HG02870 (cell line): ENCODE measurements at regions not wholly inside any gene's neighbourhood (a gene's known extent, or its start where the extent isn't known, plus 50 kb on each side); places are given as distances from the start of the nearest gene placed in this dataset.

ENCODE experiments used
- ATAC-seq: cut with Tn5 transposase; IDR thresholded peaks from one replicate; pipeline ENCODE4 v1.9.1; 2021; ENCODE audit warnings: mild to moderate bottlenecking, moderate library complexity; ENCODE audit not compliant: unreplicated experiment

DNA sequence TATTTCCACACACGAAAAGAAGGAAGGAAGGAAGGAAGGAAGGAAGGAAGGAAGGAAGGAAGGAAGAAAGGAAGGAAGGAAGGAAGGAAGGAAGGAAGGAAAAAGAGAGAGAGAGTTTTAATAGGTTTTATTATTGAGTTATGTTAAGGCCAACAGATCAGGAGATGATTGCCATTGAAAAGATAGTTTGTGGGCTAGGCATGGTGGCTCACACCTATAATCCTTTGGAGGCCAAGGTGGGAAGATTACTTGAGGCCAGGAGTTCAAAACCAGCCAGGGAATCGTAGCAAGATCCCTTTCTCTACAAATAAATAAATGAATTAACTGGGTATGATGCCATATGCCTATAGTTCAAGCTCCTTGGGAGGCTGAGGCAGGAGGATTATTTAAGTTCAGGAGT, 877.2 kb downstream of the TLE4 start:
- ATAC-seq = no peak

DNA sequence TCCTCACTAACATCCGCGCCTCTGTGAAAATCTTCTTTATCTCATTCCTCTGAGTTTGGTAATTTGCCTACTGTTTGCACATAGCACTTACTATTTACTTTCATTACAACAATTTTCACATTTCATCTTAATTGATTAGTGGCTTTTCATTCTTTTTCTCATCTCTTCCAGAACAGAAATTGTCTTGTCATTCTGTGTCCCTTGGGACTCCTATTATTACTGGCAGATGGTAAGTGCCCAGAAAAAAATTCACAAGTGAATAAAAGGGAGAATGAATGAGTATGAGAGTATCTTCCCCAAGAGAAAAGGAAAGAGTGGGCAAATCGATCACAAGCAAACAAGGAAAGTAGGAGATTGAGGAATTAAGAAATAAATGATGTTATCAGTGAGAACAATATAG, 876.1 kb downstream of the TLE4 start:
- no peak for ATAC-seq

DNA sequence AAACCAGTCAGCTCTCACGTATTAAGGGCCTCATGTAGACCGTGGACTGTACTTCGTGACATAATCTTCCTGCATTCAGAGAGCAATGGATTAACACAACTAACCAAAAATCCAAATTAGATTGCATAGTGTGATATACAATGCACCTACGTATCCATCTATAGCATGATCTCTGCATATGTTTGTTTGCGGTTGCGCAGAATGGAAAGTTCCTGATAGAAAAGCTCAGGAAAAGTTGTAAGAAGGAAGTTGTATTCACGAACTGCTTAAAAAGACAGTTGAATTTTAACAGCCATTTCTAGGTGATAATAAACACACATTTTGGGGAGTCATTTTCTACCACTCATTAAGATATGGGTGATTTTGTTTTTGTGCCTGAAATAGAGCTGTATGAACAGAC, 869.0 kb downstream of the TLE4 start:
- ATAC-seq = no peak

DNA sequence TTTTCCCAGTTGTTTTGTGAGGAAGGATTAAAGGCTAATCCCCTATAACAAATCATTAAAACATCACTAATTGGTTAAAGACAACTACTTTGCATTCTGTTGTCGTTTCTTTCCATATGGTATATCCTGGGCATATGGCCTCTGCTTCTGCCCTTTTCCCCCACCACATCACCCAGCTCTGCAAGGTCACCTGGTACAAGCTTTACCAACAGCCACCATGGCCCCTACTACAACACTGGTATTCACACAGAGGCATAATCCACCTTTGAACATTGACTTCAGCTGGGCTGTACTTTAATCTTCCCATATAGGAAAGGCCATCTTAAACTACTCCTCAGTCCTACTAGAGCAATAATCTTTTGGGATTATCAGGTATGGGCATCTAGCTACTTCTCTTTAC, 866.1 kb downstream of the TLE4 start:
- ATAC-seq = no peak

DNA sequence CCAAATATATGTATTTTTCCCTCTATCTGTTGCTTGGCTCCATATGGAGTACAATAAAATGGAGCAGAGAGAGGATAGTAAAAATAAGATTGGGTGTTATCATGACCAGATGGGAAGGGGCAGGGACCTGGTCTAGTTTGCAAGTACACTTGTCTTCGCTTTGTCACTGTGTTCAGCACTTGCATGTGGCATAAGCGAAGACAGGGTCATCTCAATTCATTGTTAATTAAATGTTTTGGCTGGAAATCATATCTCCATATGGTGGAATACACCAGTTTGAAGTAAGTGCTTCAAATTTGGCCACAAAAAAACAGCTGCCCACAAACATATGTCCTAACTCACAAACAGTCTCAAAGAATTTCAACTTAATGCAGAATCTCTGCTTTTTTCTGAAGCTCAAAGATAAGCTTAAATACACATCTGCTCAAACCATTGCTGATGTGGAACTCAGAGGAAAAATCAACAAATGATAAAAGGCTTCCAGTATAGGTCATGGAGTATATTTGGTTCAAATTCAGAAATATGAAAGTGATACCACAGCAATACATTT, 865.4 kb downstream of the TLE4 start:
- no peak for ATAC-seq

DNA sequence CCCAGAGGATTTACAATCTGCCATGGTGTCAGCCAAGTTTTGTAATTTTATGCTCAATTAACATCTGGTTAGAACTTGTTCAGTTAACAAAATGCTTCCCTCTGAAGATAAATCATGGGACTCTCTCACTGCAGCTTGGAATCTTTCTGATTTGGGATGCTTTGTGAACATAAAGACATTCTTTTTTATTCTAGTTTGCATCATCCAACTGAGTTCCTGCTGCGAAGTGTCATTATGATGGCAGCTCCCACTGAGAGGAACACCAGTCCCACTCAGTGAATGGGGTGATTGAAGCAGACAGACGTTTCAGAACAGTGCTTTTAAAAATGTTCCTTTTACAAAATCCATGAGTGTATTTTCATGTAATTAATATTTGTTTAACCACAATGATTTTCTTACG, 863.8 kb downstream of the TLE4 start:
- ATAC-seq = no peak

DNA sequence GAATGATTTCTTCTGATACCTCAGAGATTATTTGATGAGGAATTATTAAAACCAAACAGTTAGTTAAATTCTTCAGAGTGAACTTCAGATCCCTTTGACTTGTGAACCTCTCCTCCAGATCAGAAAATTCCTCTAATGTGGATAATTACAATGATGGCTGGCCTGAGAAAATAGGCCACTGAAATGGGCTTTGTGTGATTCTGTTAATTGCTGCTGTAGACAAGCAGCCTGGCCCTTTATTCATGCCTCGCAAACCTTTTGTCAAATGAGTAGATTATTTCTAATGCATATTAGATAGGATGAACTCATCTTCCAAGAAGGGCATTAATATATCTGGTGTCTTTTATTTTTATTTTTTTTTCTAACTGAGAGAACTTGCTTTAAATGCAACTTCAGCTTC, 855.2 kb downstream of the TLE4 start:
- no peak for ATAC-seq

DNA sequence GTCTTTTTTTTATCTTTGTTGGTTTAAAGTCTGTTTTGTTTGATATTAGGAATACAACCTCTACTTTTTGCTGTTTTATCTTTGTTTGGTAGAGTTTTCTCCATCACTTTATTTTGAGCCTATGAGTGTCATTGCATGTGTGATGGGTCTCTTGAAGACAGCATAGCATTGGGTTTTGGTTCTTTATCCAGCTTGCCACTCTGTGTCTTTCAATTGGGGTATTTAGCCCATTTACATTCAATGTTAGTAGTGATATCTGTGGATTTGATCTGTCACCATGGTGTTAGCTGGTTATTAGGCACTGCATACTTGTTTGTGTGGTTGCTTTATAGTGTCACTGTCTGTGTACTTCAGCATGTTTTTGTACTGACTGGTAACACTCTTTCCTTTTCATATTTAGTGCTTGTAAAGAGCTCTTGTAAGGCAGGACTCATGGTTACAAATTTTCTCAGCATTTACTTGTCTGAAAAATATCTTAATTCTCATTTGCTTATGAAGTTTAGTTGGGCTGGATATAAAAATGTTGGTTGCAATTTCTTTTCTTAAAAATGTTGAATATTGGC, 845.5 kb downstream of the TLE4 start:
- no peak for ATAC-seq

DNA sequence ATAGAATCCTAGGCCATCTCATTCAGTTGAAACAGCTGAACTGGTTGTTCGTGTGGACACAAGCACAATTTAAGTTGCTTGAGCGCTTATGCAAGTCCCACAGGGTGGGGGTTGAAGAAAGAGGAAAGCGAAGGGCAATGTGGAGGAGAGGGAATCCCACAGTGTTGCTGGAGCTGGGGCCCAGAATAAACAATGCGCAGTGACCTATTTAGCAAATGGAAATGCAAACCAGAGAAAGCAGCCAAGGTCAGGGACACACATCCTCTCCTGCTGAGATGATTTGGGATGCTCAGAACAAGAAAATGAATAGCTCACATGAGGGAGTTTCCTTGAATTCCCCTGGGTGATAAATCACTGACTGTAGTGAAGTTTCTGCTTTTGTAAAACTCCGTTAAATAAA, 838.3 kb downstream of the TLE4 start:
- ATAC-seq = no peak

DNA sequence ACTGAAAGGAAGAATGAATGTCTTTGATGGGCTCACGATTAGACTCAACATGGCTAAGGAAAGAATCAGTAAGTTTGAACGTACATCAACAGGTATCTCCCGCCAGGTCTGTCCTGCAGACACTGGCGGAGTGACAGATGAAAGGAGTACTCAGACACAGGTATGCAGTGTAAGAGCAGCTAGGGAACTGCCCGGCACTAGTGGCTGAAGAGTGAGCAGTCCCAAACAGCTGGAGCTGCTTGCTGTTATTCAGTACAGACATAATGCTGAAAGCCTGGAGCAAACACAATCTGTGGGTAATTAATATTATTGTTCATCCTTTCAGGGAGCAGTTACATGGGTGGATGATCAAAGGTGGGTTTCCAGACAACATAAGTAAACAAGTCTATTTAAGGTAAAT, 835.5 kb downstream of the TLE4 start:
- no peak for ATAC-seq

DNA sequence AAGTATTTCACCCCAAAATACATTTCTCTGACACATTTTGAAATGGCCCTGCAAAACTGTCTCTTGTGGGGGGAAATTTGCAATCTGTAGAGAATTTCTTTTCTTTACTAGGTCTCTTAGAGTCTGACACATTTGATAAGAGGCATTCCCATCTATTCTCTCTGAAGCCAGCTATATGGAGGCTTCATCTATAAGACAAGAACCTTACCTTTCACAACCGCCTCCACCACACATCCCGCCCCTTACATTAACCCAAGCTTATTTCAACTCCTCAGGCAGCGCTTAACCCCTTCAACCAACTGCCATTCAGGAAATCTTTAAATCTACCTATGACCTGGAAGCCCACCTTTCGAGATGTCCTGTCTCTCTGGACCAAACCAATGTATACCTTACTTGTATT, 829.5 kb downstream of the TLE4 start:
- ATAC-seq = no peak

DNA sequence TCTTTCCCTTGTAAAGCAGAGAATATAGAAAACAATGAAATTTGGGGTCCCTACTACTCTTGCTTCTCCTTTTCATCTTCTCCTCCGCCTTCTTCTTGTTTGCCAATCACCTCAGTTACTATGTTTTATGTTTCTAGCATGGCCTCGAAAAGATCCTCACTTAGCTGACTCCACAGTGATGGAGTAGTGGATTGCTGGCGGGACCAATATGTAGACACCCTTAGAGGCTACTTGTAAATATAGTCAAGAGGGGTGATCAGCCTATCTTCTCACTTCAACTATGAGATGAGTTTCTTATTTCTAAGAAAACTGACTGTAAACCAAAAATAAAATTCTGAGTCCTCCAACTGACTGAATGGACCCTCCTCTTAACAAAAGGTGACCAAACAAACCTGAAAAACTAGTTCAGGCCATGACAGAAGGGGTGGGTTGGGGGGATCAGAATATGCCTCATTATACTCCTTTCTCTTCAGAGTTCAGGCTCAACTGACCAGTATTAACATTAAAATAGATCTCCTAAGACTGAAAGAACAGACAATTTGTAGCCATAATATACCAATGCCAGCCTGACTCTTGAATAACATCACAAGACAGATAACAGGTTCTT, 829.0 kb downstream of the TLE4 start:
- ATAC-seq = no peak

DNA sequence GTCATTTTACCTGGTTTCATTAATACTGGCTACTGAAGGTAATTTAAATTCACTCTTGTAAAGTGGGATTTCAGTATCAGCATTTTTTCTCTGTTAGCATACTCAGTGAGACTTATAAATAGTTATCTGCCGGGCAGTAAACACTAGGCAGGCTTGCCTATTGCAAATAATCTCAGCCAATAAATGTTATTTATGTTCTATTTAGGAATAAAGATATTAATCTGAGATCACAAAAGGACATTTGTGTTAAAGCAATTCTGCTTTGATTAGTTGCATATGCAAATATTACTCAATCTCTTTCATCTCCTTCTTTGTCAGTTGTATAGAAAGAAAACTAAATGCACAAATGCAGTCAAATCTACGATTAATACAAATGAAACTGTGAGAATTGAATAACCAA, 827.8 kb downstream of the TLE4 start:
- no peak for ATAC-seq

DNA sequence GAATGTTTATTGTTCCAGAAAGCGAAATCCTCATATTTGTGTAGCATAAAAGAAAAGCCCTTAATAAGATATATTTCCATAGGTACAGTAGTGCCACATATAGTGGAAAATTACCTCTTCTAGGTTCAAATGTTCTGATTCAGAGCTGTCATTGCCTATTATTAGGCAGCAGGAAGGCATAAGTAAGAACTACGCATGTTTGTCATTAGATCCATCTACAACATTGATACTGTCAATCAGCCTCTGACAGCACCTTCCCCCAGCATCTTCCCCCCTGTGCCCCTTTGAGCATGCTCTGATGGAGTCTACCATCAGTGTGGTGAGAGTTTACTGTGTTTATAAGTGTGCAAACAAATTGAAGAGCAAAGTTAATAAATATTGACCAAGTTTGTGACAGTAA, 816.1 kb downstream of the TLE4 start:
- no peak for ATAC-seq

DNA sequence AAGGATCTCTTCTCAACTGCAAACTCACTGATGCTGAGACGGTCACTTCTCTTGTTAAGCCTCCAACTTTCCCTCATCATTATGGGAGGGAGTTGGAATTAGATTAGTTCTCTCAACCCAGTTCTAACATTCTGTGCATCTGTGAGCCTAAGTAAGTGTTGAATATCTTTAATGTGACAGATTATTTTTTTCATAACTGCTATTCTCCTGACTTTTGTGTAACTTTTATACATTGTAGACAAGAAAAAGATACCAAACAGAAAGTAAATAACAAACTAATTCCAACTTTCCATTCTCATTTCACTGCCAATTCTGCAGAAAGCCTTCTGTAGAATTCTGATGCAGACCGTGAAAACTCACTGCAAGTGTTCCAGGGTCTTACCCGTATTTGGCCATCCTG, 813.5 kb downstream of the TLE4 start:
- no peak for ATAC-seq

DNA sequence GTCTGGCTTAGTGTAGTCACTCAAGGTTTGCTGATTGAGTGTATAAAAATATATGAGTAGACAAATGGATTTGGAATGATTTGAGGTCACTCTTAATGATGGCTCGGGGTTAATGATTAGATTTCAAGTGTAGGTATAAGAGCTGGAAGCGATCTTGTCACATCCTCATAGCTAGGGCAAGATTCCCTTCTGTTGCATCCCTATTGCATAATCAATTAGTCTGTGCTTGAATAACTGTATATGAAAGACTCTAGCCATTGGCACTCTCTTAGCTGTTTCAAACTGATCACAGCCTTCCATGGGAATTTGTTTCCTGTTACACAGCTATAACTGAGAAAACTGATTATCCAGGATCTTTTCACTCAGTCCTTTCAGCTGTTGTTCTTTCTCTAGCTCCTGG, 811.6 kb downstream of the TLE4 start:
- ATAC-seq = no peak

DNA sequence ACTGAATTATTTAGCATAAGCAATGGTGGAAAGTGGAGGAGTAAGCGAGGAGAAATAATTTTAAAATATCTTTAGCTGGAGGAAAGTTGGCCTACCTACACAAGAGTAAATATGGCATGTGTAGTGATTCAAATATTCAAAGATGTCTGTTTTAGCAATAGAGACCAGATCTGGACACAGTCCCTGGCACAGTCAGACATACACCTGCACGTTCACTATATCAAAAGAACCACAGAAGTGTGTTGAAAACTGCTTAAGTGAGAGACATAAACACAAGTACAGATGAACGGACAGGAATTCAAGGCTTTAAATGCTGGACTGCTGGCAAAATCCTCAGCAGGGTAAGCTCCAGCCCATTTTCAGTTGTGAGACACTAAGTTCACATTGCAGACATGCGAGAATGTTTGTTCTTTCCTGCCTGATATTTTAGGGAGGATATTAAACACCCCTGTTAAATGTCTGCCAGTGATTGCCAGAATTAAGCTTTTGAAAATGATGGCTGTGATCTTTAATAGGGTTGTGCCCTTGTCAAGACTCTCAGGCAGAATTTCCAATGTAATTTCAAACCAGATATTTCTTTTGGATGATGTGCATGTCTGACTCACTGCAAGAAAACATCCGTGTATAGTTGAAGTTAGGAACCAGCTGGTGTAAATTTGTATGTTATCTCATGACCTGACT, 810.6 kb downstream of the TLE4 start:
- ATAC-seq = no peak

DNA sequence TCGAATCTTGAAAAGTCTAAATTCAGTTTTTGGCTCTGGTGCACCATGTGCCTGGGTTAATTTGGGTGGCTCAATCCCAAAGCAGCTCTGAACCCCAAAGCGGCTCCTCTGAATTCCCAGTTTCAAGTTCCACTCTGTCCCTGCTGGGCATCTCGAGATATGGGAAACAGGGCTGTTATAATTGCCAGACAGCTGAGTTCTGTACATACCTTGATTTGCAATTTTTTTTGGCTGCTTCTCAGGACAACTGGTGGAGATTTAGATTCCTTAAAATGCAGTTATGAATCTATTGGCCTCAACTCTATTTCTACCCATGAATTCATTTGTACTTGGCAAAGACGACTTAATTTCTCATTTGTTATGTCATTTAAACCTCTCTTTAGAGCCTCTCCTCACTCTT, 808.5 kb downstream of the TLE4 start:
- ATAC-seq = no peak

DNA sequence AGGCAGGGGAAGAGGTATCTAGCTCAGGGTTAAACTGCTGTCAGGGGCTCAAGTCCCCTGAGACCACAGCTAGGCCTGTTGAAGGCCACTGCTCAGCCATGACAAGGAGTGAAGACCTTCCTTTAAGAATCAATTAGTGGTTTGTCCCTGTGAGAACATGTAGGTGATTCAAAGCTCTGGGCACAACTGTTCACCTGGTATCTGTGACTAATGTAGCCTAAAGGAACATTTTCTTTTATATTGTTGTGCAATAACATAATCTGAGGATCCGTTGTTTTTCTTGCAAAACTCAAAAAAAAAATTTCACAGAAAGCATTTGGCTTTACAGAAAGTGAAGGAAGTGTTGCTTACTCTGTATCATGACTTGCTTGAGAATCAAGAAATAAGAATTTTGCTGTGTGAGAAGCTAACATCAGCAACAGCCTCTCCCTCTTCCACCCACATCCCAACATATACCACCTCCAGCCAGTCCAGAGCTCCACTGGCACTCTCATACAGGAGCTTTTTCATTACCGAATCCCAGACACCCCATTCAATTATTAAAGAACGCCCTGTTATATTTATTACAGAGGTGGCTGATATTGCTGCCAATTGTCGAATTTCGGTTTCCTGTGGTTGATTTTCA, 807.0 kb downstream of the TLE4 start:
- no peak for ATAC-seq

DNA sequence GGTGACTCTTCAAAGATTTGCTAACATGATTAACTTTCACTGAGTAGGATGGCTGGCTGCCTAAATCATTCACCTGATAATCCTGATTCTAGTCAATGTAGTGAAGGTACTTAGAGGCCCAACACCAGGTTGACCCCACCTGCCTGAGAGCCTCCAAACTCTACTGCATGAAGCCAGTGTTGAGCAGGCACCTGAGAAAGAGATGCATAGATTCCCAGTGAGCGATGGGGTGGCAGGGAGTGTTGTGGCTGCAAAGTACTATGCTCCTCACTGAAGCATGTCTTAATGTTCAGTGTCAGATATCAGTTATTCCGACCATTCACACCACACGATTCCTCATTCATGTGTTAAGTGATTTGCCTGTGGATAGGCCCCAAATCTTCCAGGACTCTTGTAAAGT, 804.4 kb downstream of the TLE4 start:
- no peak for ATAC-seq

DNA sequence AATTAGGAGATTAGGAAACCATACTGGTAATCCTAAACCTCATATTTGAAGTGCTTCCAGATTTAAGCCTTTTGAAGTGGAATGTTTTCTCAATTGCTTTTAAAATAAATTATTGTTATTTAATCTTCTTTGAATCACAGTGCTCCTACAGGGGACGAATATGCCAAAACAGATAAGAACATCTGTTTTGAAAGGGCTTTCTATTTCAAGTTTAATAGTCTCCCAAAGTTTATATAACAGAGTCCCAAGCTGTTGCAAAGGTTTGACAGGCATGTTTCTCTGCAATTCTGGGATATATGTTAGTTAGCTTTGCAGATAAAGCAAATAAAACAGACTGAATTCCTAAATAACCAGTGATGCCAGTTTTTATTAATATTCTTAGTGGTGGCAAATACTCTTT, 803.7 kb downstream of the TLE4 start:
- ATAC-seq = no peak

DNA sequence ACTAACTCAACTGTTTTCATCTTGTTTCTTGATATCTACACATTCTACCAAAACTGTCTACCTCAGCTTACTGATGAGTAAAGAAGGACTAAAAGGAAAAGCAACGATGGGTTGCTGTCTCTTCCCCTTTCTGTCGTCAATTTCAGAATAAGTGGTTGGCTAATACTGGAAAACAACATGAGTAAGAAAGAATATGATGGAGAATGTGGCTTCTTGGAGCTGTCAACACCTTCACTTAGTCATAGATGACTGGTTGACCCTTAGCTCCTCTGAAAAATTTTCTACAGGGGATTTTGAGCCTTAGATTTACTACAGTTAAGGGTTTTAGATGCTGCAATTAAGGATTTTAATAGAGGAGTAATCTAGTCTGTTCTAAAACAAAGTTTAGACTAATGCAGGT, 797.9 kb downstream of the TLE4 start:
- ATAC-seq = no peak
